K562 (cell line): ENCODE measurements at regions not wholly inside any gene's neighbourhood (a gene's known extent, or its start where the extent isn't known, plus 50 kb on each side); places are given as distances from the start of the nearest gene placed in this dataset.

Experiments
- GTF2A2 ChIP-seq: IDR thresholded peaks from 2 replicates; pipeline ENCODE4 v1.6.1; 2016; ENCODE audit warnings: mild to moderate bottlenecking, missing genetic modification characterization, missing compliant biosample characterization
- MED1 ChIP-seq: sonication (generic); formaldehyde crosslinking; IDR thresholded peaks from 2 replicates; pipeline ENCODE4 v1.8.1; 2023; ENCODE audit warnings: missing genetic modification reagents, borderline replicate concordance
- MEF2A ChIP-seq: IDR thresholded peaks from 2 replicates; pipeline ENCODE4 v1.6.1; 2011; ENCODE audit warnings: low read depth, mild to moderate bottlenecking, low read length, moderate library complexity; ENCODE audit not compliant: control insufficient read depth
- NR4A1 ChIP-seq, 2 experiments: fragments of 250-450 bp in 1 of 2; fragments of 450-650 bp in 1 of 2; sonication (Bioruptor Pico) in 1 of 2; IDR thresholded peaks; 2 replicates each; pipeline versions ENCODE4 v1.4.0 to v1.6.1; 2016 to 2020; ENCODE audit warnings: mild to moderate bottlenecking in 2 of 2, missing compliant biosample characterization in 1 of 2, missing genetic modification characterization in 1 of 2, moderate library complexity in 1 of 2
- PKNOX1 ChIP-seq: fragments of 450-650 bp; IDR thresholded peaks from 2 replicates; pipeline ENCODE4 v1.6.1; 2016
- PRPF4 ChIP-seq: fragments of 200-400 bp; formaldehyde crosslinking; IDR thresholded peaks from one replicate; pipeline ENCODE4 v1.6.1; 2017; ENCODE audit warnings: low read length, low read depth, mild to moderate bottlenecking; ENCODE audit not compliant: insufficient read depth, poor library complexity, severe bottlenecking
- SAFB ChIP-seq: fragments of 200-400 bp; formaldehyde crosslinking; IDR thresholded peaks from 2 replicates; pipeline ENCODE4 v1.6.1; 2017; ENCODE audit warnings: low read depth, low read length, borderline replicate concordance
- TRIM25 ChIP-seq: fragments of 450-650 bp; IDR thresholded peaks from 2 replicates; pipeline ENCODE4 v1.7.0; 2016; ENCODE audit warnings: borderline replicate concordance
- ZBTB26 ChIP-seq: fragments of 450-650 bp; formaldehyde crosslinking; IDR thresholded peaks from 2 replicates; pipeline ENCODE4 v1.4.0; 2022; ENCODE audit warnings: missing genetic modification characterization
- ZNF175 ChIP-seq: fragments of 200-800 bp; sonication (Bioruptor generic); IDR thresholded peaks from 2 replicates; pipeline ENCODE4 v1.6.1; 2016; ENCODE audit warnings: low read depth, mild to moderate bottlenecking, missing genetic modification characterization, missing compliant biosample characterization
- ZNF512 ChIP-seq: IDR thresholded peaks from 2 replicates; pipeline ENCODE4 v1.6.1; 2016; ENCODE audit warnings: missing genetic modification characterization, missing compliant biosample characterization

- TF ChIP-seq ZNF175 (CRISPR knock-in tag) (no peak), PKNOX1 (no peak), NR4A1 (CRISPR knock-in tag; IDR thresholded peaks at IDR 0.05) (no peak), NR4A1 (tag; IDR thresholded peaks at IDR 0.05) (no peak), TRIM25 (no peak), PRPF4 (no peak), SAFB (no peak), MED1 (CRISPR knock-in tag) (no peak), MEF2A (no peak), ZNF512 (no peak), ZBTB26 (no peak), GTF2A2 (tag) (no peak)
Observed at GRCh38 chr7:138324941-138325340, 135.1 kb upstream of the TRIM24 start (continued).
